Liver (tissue), 8 donors: ENCODE measurements at regions not wholly inside any gene's neighbourhood (a gene's known extent, or its start where the extent isn't known, plus 50 kb on each side); places are given as distances from the start of the nearest gene placed in this dataset.

Experiments used
- DNase-seq: peaks from one replicate; pipeline ENCODE4 v3.0.0-alpha.2; 2017; ENCODE audit warnings: low spot score
- H3K27ac ChIP-seq, 2 donors: one replicate each; pipeline ENCODE4 v1.7.0; 2013; ENCODE audit warnings: inconsistent platforms in 2 of 2, low read length in 2 of 2, control low read depth in 1 of 2, low read depth in 1 of 2, mild to moderate bottlenecking in 1 of 2
- H3K27me3 ChIP-seq, 4 donors: one replicate each; pipeline versions ENCODE4 v1.6.1 to v1.7.0; 2013; ENCODE audit warnings: low read length in 3 of 4, inconsistent platforms in 1 of 4, mild to moderate bottlenecking in 1 of 4, moderate library complexity in 1 of 4; ENCODE audit not compliant: control insufficient read depth in 4 of 4, insufficient read depth in 4 of 4
- H3K36me3 ChIP-seq, 4 donors: one replicate each; pipeline versions ENCODE4 v1.6.1 to v1.7.0; 2013; ENCODE audit warnings: low read length in 3 of 4, mild to moderate bottlenecking in 3 of 4, low read depth in 1 of 4, moderate library complexity in 1 of 4; ENCODE audit not compliant: control insufficient read depth in 4 of 4, insufficient read depth in 3 of 4
- H3K4me1 ChIP-seq, 4 donors: one replicate each; pipeline versions ENCODE4 v1.6.1 to v1.7.0; 2013; ENCODE audit warnings: low read length in 3 of 4, mild to moderate bottlenecking in 3 of 4, moderate library complexity in 1 of 4; ENCODE audit not compliant: control insufficient read depth in 4 of 4, insufficient read depth in 4 of 4
- H3K4me3 ChIP-seq, 3 donors: one replicate each; pipeline versions ENCODE4 v1.6.1 to v1.7.0; 2013; ENCODE audit warnings: low read length in 3 of 3, control low read depth in 1 of 3, low read depth in 1 of 3, mild to moderate bottlenecking in 1 of 3
- H3K9ac ChIP-seq, 2 donors: one replicate each; pipeline ENCODE4 v1.7.0; 2013; ENCODE audit warnings: low read length in 2 of 2, mild to moderate bottlenecking in 2 of 2, moderate library complexity in 2 of 2, control low read depth in 1 of 2, low read depth in 1 of 2
- H3K9me3 ChIP-seq, 4 donors: one replicate each; pipeline versions ENCODE4 v1.6.1 to v1.7.0; 2013; ENCODE audit warnings: low read length in 3 of 4; ENCODE audit not compliant: control insufficient read depth in 4 of 4
- ATF3 ChIP-seq: IDR thresholded peaks from 2 replicates; pipeline ENCODE4 v1.6.1; 2016; ENCODE audit warnings: antibody characterized with exemption
- CTCF ChIP-seq: fragments of 150-350 bp; IDR thresholded peaks from 2 replicates; pipeline ENCODE4 v1.5.1; 2017; ENCODE audit warnings: improper control_type of control experiment, low read depth, low read length; ENCODE audit not compliant: missing input control
- FOXA1 ChIP-seq: IDR thresholded peaks from 2 replicates; pipeline ENCODE4 v1.6.1; 2016; ENCODE audit warnings: antibody characterized with exemption
- FOXA2 ChIP-seq: IDR thresholded peaks from 2 replicates; pipeline ENCODE4 v1.6.1; 2016; ENCODE audit warnings: antibody characterized with exemption
- GABPA ChIP-seq, 2 donors: IDR thresholded peaks in 1 of 2; conservative IDR thresholded peaks in 1 of 2; 2 replicates each; pipeline ENCODE4 v1.6.1; 2016; ENCODE audit warnings: antibody characterized with exemption in 2 of 2, mild to moderate bottlenecking in 1 of 2, moderate library complexity in 1 of 2
- HNF4A ChIP-seq, 2 donors: conservative IDR thresholded peaks; 2 replicates each; pipeline ENCODE4 v1.6.1; 2016; ENCODE audit warnings: antibody characterized with exemption in 2 of 2, mild to moderate bottlenecking in 2 of 2
- HNF4G ChIP-seq: IDR thresholded peaks from 2 replicates; pipeline ENCODE4 v1.6.1; 2016; ENCODE audit warnings: antibody characterized with exemption
- JUND ChIP-seq, 2 donors: IDR thresholded peaks; 2 replicates each; pipeline ENCODE4 v1.6.1; 2016; ENCODE audit warnings: antibody characterized with exemption in 2 of 2
- MAX ChIP-seq: IDR thresholded peaks from 2 replicates; pipeline ENCODE4 v1.6.1; 2016; ENCODE audit warnings: antibody characterized with exemption
- NR2F2 ChIP-seq: IDR thresholded peaks from 2 replicates; pipeline ENCODE4 v1.6.1; 2016; ENCODE audit warnings: antibody characterized with exemption
- REST ChIP-seq: IDR thresholded peaks from 2 replicates; pipeline ENCODE4 v1.6.1; 2016; ENCODE audit warnings: antibody characterized with exemption, mild to moderate bottlenecking
- RXRA ChIP-seq, 2 donors: IDR thresholded peaks; 2 replicates each; pipeline ENCODE4 v1.6.1; 2017 to 2018; ENCODE audit warnings: antibody characterized with exemption in 2 of 2, mild to moderate bottlenecking in 1 of 2
- SP1 ChIP-seq: IDR thresholded peaks from 2 replicates; pipeline ENCODE4 v1.6.1; 2018; ENCODE audit warnings: antibody characterized with exemption, mild to moderate bottlenecking
- TAF1 ChIP-seq: conservative IDR thresholded peaks from 2 replicates; pipeline ENCODE4 v1.6.1; 2016; ENCODE audit warnings: antibody characterized with exemption, mild to moderate bottlenecking
- YY1 ChIP-seq: IDR thresholded peaks from 2 replicates; pipeline ENCODE4 v1.6.1; 2016; ENCODE audit warnings: antibody characterized with exemption, mild to moderate bottlenecking
- ZBTB33 ChIP-seq: IDR thresholded peaks from 2 replicates; pipeline ENCODE4 v1.6.1; 2016; ENCODE audit warnings: antibody characterized with exemption
- WGBS: extraction: QIAGEN DNeasy Blood & Tissue Kit; methylation state at CpG from one replicate; pipeline ENCODE4 v1.1.7; 2013; 5-methylcytosine and 5-hydroxymethylcytosine counted together
- donor health status: healthy.
- donor health status: healthy.
- donor health status: healthy.
- donor health status: healthy.
- donor health status: healthy.

GRCh38 chr2:5187283-5187682 lies 504.9 kb upstream of the SOX11 start:
- Histone ChIP-seq H3K27ac (no peak overlapping the region), H3K4me1 (no peaks in the 10 kb centered on the region), H3K36me3 (no peaks in the 10 kb centered on the region), H3K4me3 (no peak overlapping the region), H3K9ac (no peak overlapping the region), H3K9me3 (peaks cover 0 to 6% (median 0%) of the 10 kb centered on the region in 4 donors), H3K27me3 (no peaks in the 10 kb centered on the region)
- no peak for DNase-seq
- TF ChIP-seq NR2F2 (no peak), FOXA2 (no peak), FOXA1 (no peak), RXRA (IDR thresholded peaks at IDR 0.05) (no peak), SP1 (no peak), REST (no peak), HNF4G (no peak), MAX (no peak), YY1 (no peak)

GRCh38 chr2:5188636-5189035 lies 503.5 kb upstream of the SOX11 start:
- Histone ChIP-seq H3K9me3 (no peaks in the 10 kb centered on the region), H3K9ac (no peak overlapping the region)
- TF ChIP-seq FOXA1 (no peak), NR2F2 (no peak), TAF1 (no peak), HNF4A (conservative IDR thresholded peaks at IDR 0.05) (no peak), CTCF (no peak), ZBTB33 (no peak), ATF3 (no peak), GABPA (IDR thresholded peaks at IDR 0.05 in 1 of 2, conservative IDR thresholded peaks at IDR 0.05 in 1 of 2) (no peak), HNF4G (no peak), YY1 (no peak), JUND (IDR thresholded peaks at IDR 0.05) (no peak), RXRA (IDR thresholded peaks at IDR 0.05) (no peak), MAX (no peak), FOXA2 (no peak)

More at GRCh38 chr2:5188636-5189035, 503.5 kb upstream of the SOX11 start:
- H3K27me3 ChIP-seq, result no peaks in the 10 kb centered on the region
- WGBS, result 67% methylated on average over 5 of the region's 5 CpGs
- no peak for DNase-seq
- H3K36me3 ChIP-seq, result no peaks in the 10 kb centered on the region
- H3K4me3 ChIP-seq, result no peak overlapping the region
- H3K4me1 ChIP-seq, result no peaks in the 10 kb centered on the region
- no peak overlapping the region for H3K27ac ChIP-seq
